GM23248 (cell line): ENCODE measurements at regions not wholly inside any gene's neighbourhood (a gene's known extent, or its start where the extent isn't known, plus 50 kb on each side); places are given as distances from the start of the nearest gene placed in this dataset.

Experiments used
- DNase-seq: peaks from one replicate; pipeline ENCODE4 v3.0.0-alpha.2; 2015
- H2AFZ ChIP-seq: fragments of 200-600 bp; sonication (generic); 2 replicates; pipeline ENCODE4 v1.6.1; 2016; ENCODE audit warnings: antibody characterized with exemption
- H3F3A ChIP-seq: fragments of 200-600 bp; sonication (generic); 2 replicates; pipeline ENCODE4 v1.6.1; 2016; ENCODE audit warnings: mild to moderate bottlenecking, antibody characterized with exemption, mixed run types; ENCODE audit not compliant: insufficient read depth
- H3K27ac ChIP-seq: fragments of 200-600 bp; sonication (generic); 2 replicates; pipeline ENCODE4 v1.5.1; 2016; ENCODE audit warnings: mild to moderate bottlenecking
- H3K27me3 ChIP-seq: fragments of 200-600 bp; sonication (generic); replicated peaks from 2 replicates; pipeline ENCODE4 v1.6.1; 2016; ENCODE audit warnings: mild to moderate bottlenecking; ENCODE audit not compliant: insufficient read depth
- H3K36me3 ChIP-seq: fragments of 200-600 bp; sonication (generic); 2 replicates; pipeline ENCODE4 v1.6.1; 2016; ENCODE audit warnings: low read depth, mild to moderate bottlenecking
- H3K4me1 ChIP-seq: fragments of 200-600 bp; sonication (generic); 2 replicates; pipeline ENCODE4 v1.6.1; 2016; ENCODE audit warnings: mild to moderate bottlenecking; ENCODE audit not compliant: insufficient read depth
- H3K4me2 ChIP-seq: fragments of 200-600 bp; sonication (generic); one replicate; pipeline ENCODE4 v1.6.1; 2016; ENCODE audit warnings: mild to moderate bottlenecking; ENCODE audit not compliant: unreplicated experiment
- H3K4me3 ChIP-seq: fragments of 200-600 bp; sonication (generic); 2 replicates; pipeline ENCODE4 v1.5.1; 2016; ENCODE audit warnings: mild to moderate bottlenecking
- H3K79me2 ChIP-seq: fragments of 200-600 bp; sonication (generic); 2 replicates; pipeline ENCODE4 v1.6.1; 2016; ENCODE audit warnings: mild to moderate bottlenecking; ENCODE audit not compliant: insufficient read depth
- H3K9ac ChIP-seq: fragments of 200-600 bp; sonication (generic); 2 replicates; pipeline ENCODE4 v1.6.1; 2016; ENCODE audit warnings: mild to moderate bottlenecking
- H3K9me2 ChIP-seq: fragments of 200-600 bp; sonication (generic); 2 replicates; pipeline ENCODE4 v1.6.1; 2016; ENCODE audit warnings: mixed run types, mild to moderate bottlenecking, moderate library complexity; ENCODE audit not compliant: insufficient read depth
- H3K9me3 ChIP-seq: fragments of 200-600 bp; sonication (generic); one replicate; pipeline ENCODE4 v1.6.1; 2017; ENCODE audit warnings: low read depth
- H4K20me1 ChIP-seq: fragments of 200-600 bp; sonication (generic); 2 replicates; pipeline ENCODE4 v1.6.0; 2016; ENCODE audit not compliant: insufficient read depth
- EZH2 ChIP-seq: fragments of 200-600 bp; sonication (generic); IDR thresholded peaks from 2 replicates; pipeline ENCODE4 v1.6.1; 2018; ENCODE audit warnings: antibody characterized with exemption, mild to moderate bottlenecking; ENCODE audit not compliant: insufficient read depth, poor library complexity, severe bottlenecking
- EZH2phosphoT487 ChIP-seq: fragments of 200-600 bp; sonication (generic); IDR thresholded peaks from 2 replicates; pipeline ENCODE4 v1.6.1; 2018; ENCODE audit warnings: antibody characterized with exemption, moderate library complexity, mild to moderate bottlenecking, low read depth; ENCODE audit not compliant: insufficient read depth
- WGBS, 2 experiments: methylation state at CpG; one replicate each; pipeline ENCODE4 v1.1.6; 2015 to 2017; ENCODE audit warnings: low lambda C conversion rate in 2 of 2, low coverage in 1 of 2; ENCODE audit errors: missing lambda C conversion rate in 2 of 2; 5-methylcytosine and 5-hydroxymethylcytosine counted together
- in situ Hi-C: fragments of 300-500 bp; cut with MboI; formaldehyde crosslinking; loops from 2 replicates; pipeline ENCODE4 v1.15.0; 2020

- H3K9me3 ChIP-seq: no peaks in the 10 kb centered on the region
These were observed 72.3 kb upstream of the TNMD start for GRCh38 chrX:100512471-100512870.

GRCh38 chrX:100494646-100495370 lies 84.7 kb upstream of the PCDH19 start:
- Histone ChIP-seq H3K9me2 (no peaks in the 10 kb centered on the region), H3K4me2 (no peak overlapping the region), H4K20me1 (no peaks in the 10 kb centered on the region), H3F3A (no peaks in the 10 kb centered on the region), H3K9ac (no peak overlapping the region), H2AFZ (no peak overlapping the region), H3K27ac (no peak overlapping the region), H3K4me1 (no peaks in the 10 kb centered on the region), H3K27me3 (no peaks in the 10 kb centered on the region), H3K9me3 (no peaks in the 10 kb centered on the region), H3K79me2 (no peaks in the 10 kb centered on the region), H3K4me3 (no peak overlapping the region), H3K36me3 (no peaks in the 10 kb centered on the region)
- 27 to 38% methylated on average over 6 of the region's 6 CpGs for WGBS, 2 experiments
- DNase-seq: no peak
- in situ Hi-C loops: no loop called here
- no peak for TF ChIP-seq EZH2
- no peak for TF ChIP-seq EZH2phosphoT487

More at GRCh38 chrX:100512471-100512870, 72.3 kb upstream of the TNMD start:
- 7 to 20% methylated on average over 1 of the region's 1 CpG for WGBS, 2 experiments
- no peaks in the 10 kb centered on the region for H3K9me2 ChIP-seq
- no peak overlapping the region for H3K4me3 ChIP-seq
- no peaks in the 10 kb centered on the region for H3K27me3 ChIP-seq
- in situ Hi-C loops: loop anchor here (25.0 kb wide), 1 partner anchor 250 kb away; no protein-coding TSS in a partner anchor
- H2AFZ ChIP-seq: no peak overlapping the region
- no peaks in the 10 kb centered on the region for H3K36me3 ChIP-seq
- no peaks in the 10 kb centered on the region for H3K79me2 ChIP-seq
- peak; percentile 18 for DNase-seq
- H3F3A ChIP-seq: no peaks in the 10 kb centered on the region
- H3K4me1 ChIP-seq: no peaks in the 10 kb centered on the region
- no peak overlapping the region for H3K4me2 ChIP-seq
- H3K27ac ChIP-seq: no peak overlapping the region
- H4K20me1 ChIP-seq: no peaks in the 10 kb centered on the region
- TF ChIP-seq EZH2 (no peak), EZH2phosphoT487 (no peak)
- H3K9ac ChIP-seq: no peak overlapping the region

- no peak for TF ChIP-seq EZH2
- TF ChIP-seq EZH2phosphoT487: no peak
These were observed 81.1 kb upstream of the PCDH19 start for GRCh38 chrX:100491174-100491573.

GRCh38 chrX:100487795-100488194 lies 77.7 kb upstream of the PCDH19 start:
- Histone ChIP-seq H3K27me3 (no peaks in the 10 kb centered on the region), H3K79me2 (no peaks in the 10 kb centered on the region), H3K4me3 (no peak overlapping the region), H4K20me1 (no peaks in the 10 kb centered on the region), H2AFZ (no peak overlapping the region), H3K36me3 (no peaks in the 10 kb centered on the region), H3K9me3 (no peaks in the 10 kb centered on the region), H3K27ac (no peak overlapping the region), H3F3A (no peaks in the 10 kb centered on the region), H3K9ac (no peak overlapping the region), H3K4me2 (no peak overlapping the region), H3K9me2 (no peaks in the 10 kb centered on the region), H3K4me1 (no peaks in the 10 kb centered on the region)
- TF ChIP-seq EZH2phosphoT487 (no peak), EZH2 (no peak)
- in situ Hi-C loops: no loop called here
- DNase-seq: no peak
- 39 to 51% methylated on average over 3 of the region's 3 CpGs for WGBS, 2 experiments

More at GRCh38 chrX:100491174-100491573, 81.1 kb upstream of the PCDH19 start:
- no peaks in the 10 kb centered on the region for H4K20me1 ChIP-seq
- no peak overlapping the region for H3K9ac ChIP-seq
- H3K4me3 ChIP-seq: no peak overlapping the region
- 33 to 50% methylated on average over 1 of the region's 1 CpG for WGBS, 2 experiments
- no peaks in the 10 kb centered on the region for H3K36me3 ChIP-seq
- no peaks in the 10 kb centered on the region for H3K27me3 ChIP-seq
- H3K9me3 ChIP-seq: no peaks in the 10 kb centered on the region
- no peak overlapping the region for H2AFZ ChIP-seq
- H3K9me2 ChIP-seq: no peaks in the 10 kb centered on the region
- H3K4me1 ChIP-seq: no peaks in the 10 kb centered on the region
- H3K4me2 ChIP-seq: no peak overlapping the region
- H3F3A ChIP-seq: no peaks in the 10 kb centered on the region
- DNase-seq: no peak
- no peaks in the 10 kb centered on the region for H3K79me2 ChIP-seq
- in situ Hi-C loops: no loop called here
- H3K27ac ChIP-seq: no peak overlapping the region

GRCh38 chrX:100484971-100485370 lies 74.9 kb upstream of the PCDH19 start:
- Histone ChIP-seq H3F3A (no peaks in the 10 kb centered on the region), H2AFZ (no peak overlapping the region), H3K27me3 (no peaks in the 10 kb centered on the region), H3K9ac (no peak overlapping the region), H3K27ac (no peak overlapping the region), H3K79me2 (no peaks in the 10 kb centered on the region), H3K4me3 (no peak overlapping the region), H4K20me1 (no peaks in the 10 kb centered on the region), H3K36me3 (no peaks in the 10 kb centered on the region), H3K9me2 (no peaks in the 10 kb centered on the region), H3K9me3 (no peaks in the 10 kb centered on the region), H3K4me1 (no peaks in the 10 kb centered on the region), H3K4me2 (no peak overlapping the region)
- no peak for TF ChIP-seq EZH2
- no peak for TF ChIP-seq EZH2phosphoT487
- DNase-seq: no peak
- in situ Hi-C loops: no loop called here
- WGBS, 2 experiments: 0% methylated on average over 1 of the region's 1 CpG
